Caco-2 (cell line): ENCODE measurements at regions not wholly inside any gene's neighbourhood (a gene's known extent, or its start where the extent isn't known, plus 50 kb on each side); places are given as distances from the start of the nearest gene placed in this dataset.

ENCODE experiments used
- BruUV-seq: library from RNA; stranded (reverse); fragments of 400-500 nt; replicated peaks from 2 replicates; lab custom pipeline; 2021; lab: Mats Ljungman, UMichigan
- CTCF ChIA-PET: fragments of 300-600 bp; sonication (Branson Sonifier 250); formaldehyde crosslinking; loops from one replicate; lab custom pipeline; 2022; ENCODE audit warnings: antibody characterized with exemption; lab: Charles Lee
- POLR2A ChIA-PET: fragments of 300-600 bp; sonication (Branson Sonifier 250); formaldehyde crosslinking; loops from one replicate; lab custom pipeline; 2022; ENCODE audit warnings: antibody characterized with exemption; lab: Charles Lee
- DNase-seq, 2 experiments: peaks; one replicate each; pipeline versions ENCODE4 v3.0.0 to v3.0.0-alpha.2; 2020 to 2022
- H3K27me3 ChIP-seq: replicated peaks from 2 replicates; pipeline ENCODE4 v1.6.0; 2011; ENCODE audit warnings: low read length; ENCODE audit not compliant: control insufficient read depth, insufficient read depth
- H3K36me3 ChIP-seq: 2 replicates; pipeline ENCODE4 v1.5.1; 2011; ENCODE audit warnings: low read length; ENCODE audit not compliant: control insufficient read depth, insufficient read depth
- H3K4me1 ChIP-seq: fragments of 250-450 bp; sonication (Bioruptor Pico); 2 replicates; pipeline ENCODE4 v1.5.1; 2020; ENCODE audit warnings: mild to moderate bottlenecking
- H3K4me3 ChIP-seq: 2 replicates; pipeline ENCODE4 v1.5.1; 2011; ENCODE audit warnings: low read depth, mild to moderate bottlenecking, control low read depth, low read length
- H3K9me3 ChIP-seq: fragments of 250-450 bp; sonication (Bioruptor Pico); 2 replicates; pipeline ENCODE4 v1.5.1; 2020; ENCODE audit warnings: mild to moderate bottlenecking, moderate library complexity
- H3K27ac Mint-ChIP-seq: one replicate; pipeline ENCODE4 v1.8.0; 2022; ENCODE audit warnings: mixed read lengths; ENCODE audit not compliant: unreplicated experiment
- H3K27me3 Mint-ChIP-seq: one replicate; pipeline ENCODE4 v1.8.0; 2022; ENCODE audit warnings: mixed read lengths; ENCODE audit not compliant: insufficient read depth, unreplicated experiment
- H3K36me3 Mint-ChIP-seq: one replicate; pipeline ENCODE4 v1.8.0; 2022; ENCODE audit warnings: mild to moderate bottlenecking, mixed read lengths; ENCODE audit not compliant: insufficient read depth, unreplicated experiment
- H3K4me1 Mint-ChIP-seq: one replicate; pipeline ENCODE4 v1.8.0; 2022; ENCODE audit warnings: low read depth, mixed read lengths; ENCODE audit not compliant: unreplicated experiment
- H3K4me3 Mint-ChIP-seq: one replicate; pipeline ENCODE4 v1.8.0; 2022; ENCODE audit warnings: mild to moderate bottlenecking, moderate library complexity, mixed read lengths; ENCODE audit not compliant: unreplicated experiment
- H3K9me3 Mint-ChIP-seq: one replicate; pipeline ENCODE4 v1.8.0; 2022; ENCODE audit warnings: mixed read lengths; ENCODE audit not compliant: unreplicated experiment
- intact Hi-C: fragments of 100-400 bp; cut with micrococcal nuclease; formaldehyde crosslinking; loops from one replicate; pipeline ENCODE4 v1.10.0; 2022; ENCODE audit not compliant: unreplicated experiment
- TF ChIP-seq, protein P1 (sequence below), 2 experiments: fragments of 200-600 bp in 1 of 2; IDR thresholded peaks; 1 replicate in 1 of 2; 2 replicates in 1 of 2; pipeline versions ENCODE4 v1.5.1 to v1.8.0; 2011 to 2022; ENCODE audit warnings: antibody characterized with exemption in 1 of 2, control low read depth in 1 of 2, inconsistent platforms in 1 of 2, low read depth in 1 of 2, low read length in 1 of 2, mild to moderate bottlenecking in 1 of 2, moderate library complexity in 1 of 2; ENCODE audit not compliant: insufficient read depth in 1 of 2, severe bottlenecking in 1 of 2, unreplicated experiment in 1 of 2

DNA sequence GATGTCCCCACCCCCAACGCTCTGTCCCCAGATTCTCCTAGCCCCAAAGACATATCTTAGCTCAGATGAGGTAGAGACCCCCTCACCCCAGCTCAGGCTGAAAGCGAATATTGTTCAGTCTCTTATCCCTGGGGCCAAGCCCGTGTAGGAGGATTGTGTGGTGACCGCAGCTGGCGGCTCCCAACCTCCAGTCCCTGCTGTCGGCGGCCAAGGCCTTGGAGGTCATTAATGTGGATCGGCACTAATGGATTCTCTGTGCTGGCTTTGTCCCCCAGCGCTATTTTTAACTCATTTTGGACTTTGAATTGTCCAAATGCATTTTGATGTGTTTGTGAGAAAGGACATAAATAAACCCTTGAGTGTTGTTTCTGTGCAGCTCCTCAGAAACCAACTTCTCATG, 124.2 kb downstream of the UQCRFS1 start:
- no peaks in the 10 kb centered on the region for H3K27me3 ChIP-seq
- Mint-ChIP-seq H3K27ac (no peak overlapping the region), H3K36me3 (no peaks in the 10 kb centered on the region), H3K27me3 (peaks cover 2% of the 10 kb centered on the region), H3K4me3 (no peak overlapping the region), H3K4me1 (no peaks in the 10 kb centered on the region), H3K9me3 (peaks cover 11% of the 10 kb centered on the region)
- TF ChIP-seq, protein P1, sequence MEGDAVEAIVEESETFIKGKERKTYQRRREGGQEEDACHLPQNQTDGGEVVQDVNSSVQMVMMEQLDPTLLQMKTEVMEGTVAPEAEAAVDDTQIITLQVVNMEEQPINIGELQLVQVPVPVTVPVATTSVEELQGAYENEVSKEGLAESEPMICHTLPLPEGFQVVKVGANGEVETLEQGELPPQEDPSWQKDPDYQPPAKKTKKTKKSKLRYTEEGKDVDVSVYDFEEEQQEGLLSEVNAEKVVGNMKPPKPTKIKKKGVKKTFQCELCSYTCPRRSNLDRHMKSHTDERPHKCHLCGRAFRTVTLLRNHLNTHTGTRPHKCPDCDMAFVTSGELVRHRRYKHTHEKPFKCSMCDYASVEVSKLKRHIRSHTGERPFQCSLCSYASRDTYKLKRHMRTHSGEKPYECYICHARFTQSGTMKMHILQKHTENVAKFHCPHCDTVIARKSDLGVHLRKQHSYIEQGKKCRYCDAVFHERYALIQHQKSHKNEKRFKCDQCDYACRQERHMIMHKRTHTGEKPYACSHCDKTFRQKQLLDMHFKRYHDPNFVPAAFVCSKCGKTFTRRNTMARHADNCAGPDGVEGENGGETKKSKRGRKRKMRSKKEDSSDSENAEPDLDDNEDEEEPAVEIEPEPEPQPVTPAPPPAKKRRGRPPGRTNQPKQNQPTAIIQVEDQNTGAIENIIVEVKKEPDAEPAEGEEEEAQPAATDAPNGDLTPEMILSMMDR (IDR thresholded peaks at IDR 0.05; ENCODE audit: insufficient read depth in 1 of 2, low read depth in 1 of 2, low read length in 1 of 2, severe bottlenecking in 1 of 2, unreplicated experiment in 1 of 2) = no peak
- DNase-seq = no peak
- intact Hi-C loops = no loop called here
- no peaks in the 10 kb centered on the region; the same call in 1 of the 2 replicates for H3K9me3 ChIP-seq
- peaks cover 4% of the 10 kb centered on the region; the same call in 1 of the 2 replicates for H3K4me1 ChIP-seq
- ChIA-PET POLR2A (no interaction called here), CTCF (no interaction called here)
- H3K4me3 ChIP-seq = no peak overlapping the region
- BruUV-seq = no TSS peak
- no peaks in the 10 kb centered on the region for H3K36me3 ChIP-seq

DNA sequence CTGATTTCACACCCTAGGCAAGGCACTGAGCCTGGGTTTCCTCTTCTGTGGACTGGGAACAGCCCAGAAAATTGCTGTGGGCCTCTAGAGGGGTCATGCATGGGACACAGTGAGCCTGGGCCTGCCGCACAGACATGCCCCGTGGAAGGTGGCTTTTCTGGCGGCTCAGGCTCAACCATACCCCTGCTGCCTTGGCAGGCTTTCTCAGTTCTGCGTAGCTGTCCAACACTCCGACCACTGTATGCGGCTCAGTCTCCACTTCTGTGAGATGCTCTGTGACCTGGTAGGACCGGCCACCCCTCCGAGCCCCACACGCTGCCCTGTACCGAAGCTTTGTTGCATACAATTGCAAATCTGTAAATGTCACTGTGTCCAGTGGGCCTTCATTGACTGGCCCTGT, 126.3 kb downstream of the UQCRFS1 start:
- H3K4me1 ChIP-seq = peaks cover 4% of the 10 kb centered on the region; the same call in 1 of the 2 replicates
- peaks cover 11% of the 10 kb centered on the region for H3K9me3 Mint-ChIP-seq
- H3K4me3 Mint-ChIP-seq = no peak overlapping the region
- H3K4me1 Mint-ChIP-seq = no peaks in the 10 kb centered on the region
- TF ChIP-seq, protein P1 (IDR thresholded peaks at IDR 0.05; ENCODE audit: insufficient read depth in 1 of 2, low read depth in 1 of 2, low read length in 1 of 2, severe bottlenecking in 1 of 2, unreplicated experiment in 1 of 2) = no peak
- no peak overlapping the region for H3K27ac Mint-ChIP-seq
- no peaks in the 10 kb centered on the region; the same call in 1 of the 2 replicates for H3K9me3 ChIP-seq
- DNase-seq = no peak
- no peaks in the 10 kb centered on the region for H3K36me3 Mint-ChIP-seq
- BruUV-seq = no TSS peak
- CTCF ChIA-PET = no interaction called here
- peaks cover 2% of the 10 kb centered on the region for H3K27me3 Mint-ChIP-seq
- H3K27me3 ChIP-seq = no peaks in the 10 kb centered on the region
- intact Hi-C loops = no loop called here
- no peaks in the 10 kb centered on the region for H3K36me3 ChIP-seq
- no peak overlapping the region for H3K4me3 ChIP-seq
- POLR2A ChIA-PET = no interaction called here

DNA sequence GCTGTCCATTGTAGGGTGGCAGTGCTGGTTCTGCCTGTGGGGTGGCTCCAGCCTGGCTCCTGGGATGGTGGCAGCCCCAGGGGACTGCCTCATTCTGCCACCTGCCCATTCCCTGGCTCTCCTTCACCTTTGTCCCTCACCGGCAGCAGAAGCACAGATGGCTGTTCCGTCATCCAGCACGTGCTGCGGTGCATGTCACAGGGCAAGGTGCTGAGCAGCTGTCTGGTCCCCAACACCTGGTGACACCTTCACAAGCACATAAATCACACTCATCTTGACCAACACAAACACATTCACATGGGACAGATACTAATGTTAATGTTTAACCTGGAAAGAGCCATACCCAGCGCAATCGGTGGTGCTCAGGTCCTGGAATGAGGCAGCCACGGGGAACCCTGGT, 126.8 kb downstream of the UQCRFS1 start:
- no peaks in the 10 kb centered on the region for H3K36me3 ChIP-seq
- TF ChIP-seq, protein P1 (IDR thresholded peaks at IDR 0.05; ENCODE audit: insufficient read depth in 1 of 2, low read depth in 1 of 2, low read length in 1 of 2, severe bottlenecking in 1 of 2, unreplicated experiment in 1 of 2) = no peak
- ChIA-PET CTCF (no interaction called here), POLR2A (no interaction called here)
- intact Hi-C loops = no loop called here
- Mint-ChIP-seq H3K27me3 (peaks cover 2% of the 10 kb centered on the region), H3K4me1 (no peaks in the 10 kb centered on the region), H3K36me3 (no peaks in the 10 kb centered on the region), H3K27ac (no peak overlapping the region), H3K4me3 (no peak overlapping the region), H3K9me3 (peaks cover 11% of the 10 kb centered on the region)
- no peaks in the 10 kb centered on the region; the same call in 1 of the 2 replicates for H3K9me3 ChIP-seq
- H3K4me3 ChIP-seq = no peak overlapping the region
- peaks cover 4% of the 10 kb centered on the region; the same call in 1 of the 2 replicates for H3K4me1 ChIP-seq
- no peaks in the 10 kb centered on the region for H3K27me3 ChIP-seq
- DNase-seq = peak; percentile 27 to 67
- no TSS peak for BruUV-seq
